ENCODE measurements at regions not wholly inside any gene's neighbourhood (a gene's known extent, or its start where the extent isn't known, plus 50 kb on each side); places are given as distances from the start of the nearest gene placed in this dataset.

GRCh38 chr1:220325306-220325995, 53.2 kb upstream of the RAB3GAP2 start:
- CTCF ChIA-PET (ENCODE audit: partially characterized antibody), result interaction anchor here (0.9 to 1.7 kb wide), 8 partner anchors 11 to 138 kb away, joined by 3 to 7 read pairs (median 4); no protein-coding TSS in a partner anchor
- Histone ChIP-seq H3K56ac (replicated peaks; ENCODE audit: insufficient read length, low read depth, low read length) (no peak overlapping the region), H3K4me1 (replicated peaks in 1 of 4; ENCODE audit: control insufficient read depth in 3 of 4, insufficient read depth in 4 of 4, low read length in 3 of 4) (peaks cover 0 to 6% (median 2%) of the 10 kb centered on the region in 4 experiments; a peak in 3 of 7 replicates), H4K8ac (ENCODE audit: extremely low read depth, insufficient read depth, low read length) (no peak overlapping the region), H3K27me3 (replicated peaks in 1 of 4; ENCODE audit: control insufficient read depth in 3 of 4, extremely low read depth in 1 of 4, insufficient read depth in 3 of 4, low read length in 3 of 4) (no peaks in the 10 kb centered on the region; a peak in 1 of 7 replicates), H3K9me3 (ENCODE audit: insufficient read depth in 2 of 2, low read depth in 1 of 2, low read length in 1 of 2) (no peaks in the 10 kb centered on the region), H4K5ac (ENCODE audit: insufficient read length, low read depth, low read length) (no peak overlapping the region), H3K23ac (ENCODE audit: insufficient read length) (no peak overlapping the region), H3K9ac (replicated peaks in 1 of 4; ENCODE audit: extremely low read depth in 1 of 4, low read depth in 3 of 4, low read length in 3 of 4) (no peak overlapping the region), H2BK120ac (replicated peaks; ENCODE audit: low read depth, low read length) (no peak overlapping the region), H3K14ac (ENCODE audit: insufficient read length) (no peak overlapping the region), H2AK5ac (ENCODE audit: low read depth, low read length) (no peak overlapping the region), H4K20me1 (replicated peaks in 1 of 2; ENCODE audit: control insufficient read depth in 1 of 2, insufficient read depth in 2 of 2, low read length in 2 of 2) (no peaks in the 10 kb centered on the region), H3K18ac (ENCODE audit: extremely low read depth, low read length) (no peak overlapping the region), H3K4me2 (ENCODE audit: insufficient read depth in 1 of 2, low read depth in 2 of 2, low read length in 2 of 2) (no peak overlapping the region), H3K79me1 (ENCODE audit: low read depth, low read length) (no peaks in the 10 kb centered on the region), H3K27ac (ENCODE audit: low read depth, low read length) (no peak overlapping the region), H4K91ac (replicated peaks; ENCODE audit: insufficient read length, low read length) (peak overlapping the region; percentile 52), H3K4me3 (ENCODE audit: extremely low read depth in 1 of 4, insufficient read depth in 2 of 4, low read depth in 3 of 4, low read length in 4 of 4) (no peak overlapping the region), H3K79me2 (ENCODE audit: control insufficient read depth in 1 of 2, insufficient read depth in 2 of 2, low read length in 2 of 2) (no peaks in the 10 kb centered on the region), H3K23me2 (ENCODE audit: low read depth, low read length) (no peaks in the 10 kb centered on the region), H3K4ac (replicated peaks; ENCODE audit: insufficient read length, low read depth, low read length) (no peak overlapping the region), H2AFZ (ENCODE audit: low read length) (peak overlapping the region; percentile 61; the same call in 1 of the 2 replicates), H2BK20ac (ENCODE audit: low read length) (peak overlapping the region; percentile 94; the same call in 1 of the 2 replicates), H3K36me3 (ENCODE audit: control insufficient read depth in 2 of 4, insufficient read depth in 4 of 4, low read length in 3 of 4) (no peaks in the 10 kb centered on the region), H2BK15ac (ENCODE audit: low read length) (peak overlapping the region; percentile 53; the same call in 1 of the 2 replicates), H2BK5ac (ENCODE audit: low read depth, low read length) (no peak overlapping the region), H2BK12ac (ENCODE audit: low read depth, low read length) (peak overlapping the region; percentile 68; the same call in 1 of the 2 replicates)
- DNase-seq (ENCODE audit: low read depth in 1 of 2, low spot score in 2 of 2), result no peak
- TF ChIP-seq PHF8 (conservative IDR thresholded peaks at IDR 0.05; ENCODE audit: low read depth, low read length), result no peak
- peak; percentile 34 for TF ChIP-seq TAF7 (optimal IDR thresholded peaks at IDR 0.05; ENCODE audit: borderline replicate concordance, low read depth, low read length)
- no peak for TF ChIP-seq GTF2F1 (IDR thresholded peaks at IDR 0.05; ENCODE audit: borderline replicate concordance, low read depth, low read length)
- TF ChIP-seq ZNF274 (IDR thresholded peaks at IDR 0.05; ENCODE audit: borderline replicate concordance, extremely low read depth, low read length), result no peak
- FAIRE-seq, result no peak
- POLR2A ChIA-PET (ENCODE audit: partially characterized antibody), result interaction anchor here (1.1 to 1.8 kb wide), 2 partner anchors 11 to 14 kb away, joined by 3 to 4 read pairs; no protein-coding TSS in a partner anchor
- 88% methylated on average over 4 of the region's 4 CpGs; no CpG with 5 or more reads in 1 of the 2 experiments for WGBS, 2 experiments (ENCODE audit: extremely low coverage in 1 of 2, insufficient coverage in 1 of 2, insufficient read length in 1 of 2, insufficient replicate concordance in 2 of 2, low coverage in 1 of 2, low lambda C conversion rate in 2 of 2, missing lambda C conversion rate in 1 of 2)

Measured in H1 (cell line).